Thyroid gland (tissue), 4 donors: ENCODE measurements at regions not wholly inside any gene's neighbourhood (a gene's known extent, or its start where the extent isn't known, plus 50 kb on each side); places are given as distances from the start of the nearest gene placed in this dataset.

Experiments
- DNase-seq, 2 donors: peaks; one replicate each; pipeline ENCODE4 v3.0.0-alpha.2; 2019
- H3K27ac ChIP-seq, 3 donors: fragments of 200-600 bp; sonication (generic); 1 replicate in 2 of 3; 2 replicates in 1 of 3; pipeline ENCODE4 v1.5.1; 2016 to 2019; ENCODE audit warnings: mild to moderate bottlenecking in 1 of 3, moderate library complexity in 1 of 3
- H3K27me3 ChIP-seq: fragments of 200-600 bp; sonication (generic); one replicate; pipeline ENCODE4 v1.5.1; 2019
- H3K36me3 ChIP-seq, 2 donors: fragments of 200-600 bp; sonication (generic); one replicate each; pipeline ENCODE4 v1.5.1; 2016 to 2019
- H3K4me1 ChIP-seq, 2 donors: fragments of 200-600 bp; sonication (generic); one replicate each; pipeline ENCODE4 v1.5.1; 2017 to 2019
- H3K4me3 ChIP-seq, 3 donors: fragments of 200-600 bp; sonication (generic); replicated peaks in 1 of 3; 1 replicate in 2 of 3; 2 replicates in 1 of 3; pipeline ENCODE4 v1.5.1; 2016; ENCODE audit warnings: mild to moderate bottlenecking in 1 of 3
- H3K9me3 ChIP-seq: fragments of 200-600 bp; sonication (generic); one replicate; pipeline ENCODE4 v1.5.1; 2017
- POLR2A ChIP-seq, 2 donors: fragments of 450-650 bp; IDR thresholded peaks; one replicate each; pipeline ENCODE4 v1.6.1; 2017; ENCODE audit warnings: antibody characterized with exemption in 2 of 2, mild to moderate bottlenecking in 2 of 2, moderate library complexity in 1 of 2
- WGBS, 2 donors: methylation state at CpG; one replicate each; pipeline ENCODE4 v1.1.5; 2017; 5-methylcytosine and 5-hydroxymethylcytosine counted together
- intact Hi-C: fragments of 100-400 bp; cut with DNase I; formaldehyde crosslinking; loops from one replicate; pipeline ENCODE4 v1.15.1; 2023
- TF ChIP-seq, protein P1 (sequence below), 6 experiments: fragments of 200-600 bp in 3 of 6; fragments of 450-650 bp in 3 of 6; sonication (generic) in 3 of 6; IDR thresholded peaks; one replicate each; pipeline ENCODE4 v1.5.1; 2016 to 2019; ENCODE audit warnings: antibody characterized with exemption in 6 of 6, mild to moderate bottlenecking in 2 of 6, inconsistent platforms in 1 of 6, moderate library complexity in 1 of 6

DNA sequence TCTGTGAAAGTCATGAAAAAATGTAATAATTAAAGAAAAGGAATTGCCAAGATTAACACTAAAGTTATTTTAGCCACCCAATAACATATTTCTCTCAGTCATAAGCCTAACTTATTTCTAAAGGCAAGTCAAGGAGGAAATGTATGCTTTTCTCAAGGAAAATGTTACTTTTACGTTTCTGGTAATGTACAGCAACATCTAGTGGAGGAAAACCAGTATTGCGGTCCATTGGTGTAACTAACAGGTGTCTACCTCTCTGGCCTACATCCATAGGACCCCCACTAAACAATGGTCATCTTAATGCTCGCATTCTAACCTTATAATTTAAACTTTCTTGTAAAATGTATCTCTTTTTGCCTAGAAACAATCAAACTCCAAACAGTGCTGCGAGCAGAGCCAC is 437.5 kb downstream of the KIF20B start:
- Histone ChIP-seq H3K4me3 (no peak overlapping the region), H3K27ac (no peak overlapping the region), H3K4me1 (no peaks in the 10 kb centered on the region), H3K36me3 (no peaks in the 10 kb centered on the region), H3K9me3 (no peaks in the 10 kb centered on the region), H3K27me3 (no peaks in the 10 kb centered on the region)
- intact Hi-C loops: no loop called here
- TF ChIP-seq POLR2A (IDR thresholded peaks at IDR 0.05): no peak
- TF ChIP-seq, protein P1, sequence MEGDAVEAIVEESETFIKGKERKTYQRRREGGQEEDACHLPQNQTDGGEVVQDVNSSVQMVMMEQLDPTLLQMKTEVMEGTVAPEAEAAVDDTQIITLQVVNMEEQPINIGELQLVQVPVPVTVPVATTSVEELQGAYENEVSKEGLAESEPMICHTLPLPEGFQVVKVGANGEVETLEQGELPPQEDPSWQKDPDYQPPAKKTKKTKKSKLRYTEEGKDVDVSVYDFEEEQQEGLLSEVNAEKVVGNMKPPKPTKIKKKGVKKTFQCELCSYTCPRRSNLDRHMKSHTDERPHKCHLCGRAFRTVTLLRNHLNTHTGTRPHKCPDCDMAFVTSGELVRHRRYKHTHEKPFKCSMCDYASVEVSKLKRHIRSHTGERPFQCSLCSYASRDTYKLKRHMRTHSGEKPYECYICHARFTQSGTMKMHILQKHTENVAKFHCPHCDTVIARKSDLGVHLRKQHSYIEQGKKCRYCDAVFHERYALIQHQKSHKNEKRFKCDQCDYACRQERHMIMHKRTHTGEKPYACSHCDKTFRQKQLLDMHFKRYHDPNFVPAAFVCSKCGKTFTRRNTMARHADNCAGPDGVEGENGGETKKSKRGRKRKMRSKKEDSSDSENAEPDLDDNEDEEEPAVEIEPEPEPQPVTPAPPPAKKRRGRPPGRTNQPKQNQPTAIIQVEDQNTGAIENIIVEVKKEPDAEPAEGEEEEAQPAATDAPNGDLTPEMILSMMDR (IDR thresholded peaks at IDR 0.05): peak in 2 of 6 experiments; percentile 10 to 20
- no peak for DNase-seq
- WGBS, 2 donors: 67 to 74% methylated on average over 4 of the region's 4 CpGs

DNA sequence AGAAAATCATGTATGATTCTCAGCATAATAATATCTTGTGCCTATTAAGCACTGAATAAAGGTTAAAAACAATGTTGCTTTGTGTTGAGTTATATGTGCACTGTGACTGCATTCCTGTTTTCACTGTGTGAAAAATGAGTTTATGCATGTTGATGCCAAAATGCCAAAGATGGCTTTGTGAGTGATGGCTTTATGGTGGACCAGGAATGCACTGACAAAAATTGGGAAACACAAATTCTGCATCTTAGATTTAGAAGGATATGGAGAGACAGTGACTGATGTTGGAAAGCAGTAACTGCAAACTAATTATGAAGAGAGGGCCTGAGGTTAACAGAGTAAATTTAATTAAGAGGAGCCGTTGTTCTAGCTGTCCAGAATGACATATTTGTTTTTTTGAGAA is 440.4 kb downstream of the KIF20B start:
- intact Hi-C loops: no loop called here
- H3K4me1 ChIP-seq: no peaks in the 10 kb centered on the region
- no peak for DNase-seq
- H3K9me3 ChIP-seq: no peaks in the 10 kb centered on the region
- no peaks in the 10 kb centered on the region for H3K27me3 ChIP-seq
- 63 to 67% methylated on average over 1 of the region's 1 CpG for WGBS, 2 donors
- no peak overlapping the region for H3K4me3 ChIP-seq
- no peaks in the 10 kb centered on the region for H3K36me3 ChIP-seq
- no peak for TF ChIP-seq POLR2A (IDR thresholded peaks at IDR 0.05)
- TF ChIP-seq, protein P1 (IDR thresholded peaks at IDR 0.05): no peak
- no peak overlapping the region for H3K27ac ChIP-seq

DNA sequence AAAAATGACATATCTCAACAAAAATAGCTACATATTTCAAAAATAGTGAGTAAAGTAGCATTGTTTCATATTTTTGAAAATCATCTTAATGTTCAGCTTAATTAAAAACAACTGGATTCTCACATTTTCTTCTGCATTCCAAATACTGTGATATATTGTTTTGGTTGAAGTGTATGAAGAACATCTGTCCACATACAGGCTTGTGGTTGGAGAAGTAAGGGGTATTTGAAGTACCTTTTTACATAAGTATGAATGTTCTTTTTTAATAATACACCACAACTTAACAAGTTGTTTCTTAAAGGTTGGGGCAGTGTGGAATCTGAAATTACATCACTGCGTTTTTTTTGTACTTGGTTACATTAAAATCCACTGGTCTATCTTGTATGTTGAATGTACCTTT is 442.5 kb downstream of the KIF20B start:
- TF ChIP-seq, protein P1 (IDR thresholded peaks at IDR 0.05): no peak
- TF ChIP-seq POLR2A (IDR thresholded peaks at IDR 0.05): no peak
- no peaks in the 10 kb centered on the region for H3K9me3 ChIP-seq
- intact Hi-C loops: no loop called here
- no peak overlapping the region for H3K27ac ChIP-seq
- H3K4me3 ChIP-seq: no peak overlapping the region
- no peaks in the 10 kb centered on the region for H3K27me3 ChIP-seq
- no peaks in the 10 kb centered on the region for H3K4me1 ChIP-seq
- 88 to 93% methylated on average over 1 of the region's 1 CpG for WGBS, 2 donors
- H3K36me3 ChIP-seq: no peaks in the 10 kb centered on the region
- DNase-seq: no peak

DNA sequence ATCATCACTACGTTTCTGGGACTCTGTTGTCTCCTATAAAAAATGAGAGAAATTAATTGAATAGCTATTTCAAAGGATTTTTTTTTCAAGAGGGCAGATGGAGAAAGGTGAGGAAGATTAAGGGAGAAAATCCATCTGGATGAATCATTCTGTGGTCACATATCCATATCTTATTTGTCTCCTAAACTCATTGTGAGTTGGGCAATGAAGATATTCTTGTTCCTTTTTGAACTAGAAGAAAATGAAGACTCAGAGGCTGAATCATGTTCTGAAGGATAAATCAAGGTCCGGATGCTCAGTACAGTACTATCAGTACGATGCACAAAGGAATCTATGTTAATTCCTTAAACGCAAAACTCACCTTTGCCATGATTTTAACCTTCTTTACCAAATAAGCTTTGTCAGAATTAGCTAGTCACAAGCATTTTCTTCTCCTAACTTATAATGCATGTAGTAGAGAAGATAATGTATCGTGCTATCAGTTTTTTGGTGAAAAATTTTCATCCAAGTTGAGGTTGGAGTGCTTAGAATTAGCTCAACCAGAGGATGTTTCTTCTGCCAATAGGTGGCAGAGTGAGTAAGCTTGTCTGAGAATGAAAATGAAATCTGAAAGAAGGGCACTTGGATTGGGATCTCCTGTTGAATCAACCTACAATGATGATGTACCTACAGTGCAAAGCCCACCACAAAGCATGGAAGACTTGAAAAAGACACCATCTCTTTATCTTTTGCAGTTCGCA is 446.9 kb downstream of the KIF20B start:
- 63 to 81% methylated on average over 6 of the region's 6 CpGs for WGBS, 2 donors
- Histone ChIP-seq H3K4me3 (no peak overlapping the region), H3K9me3 (no peaks in the 10 kb centered on the region), H3K4me1 (no peaks in the 10 kb centered on the region), H3K27me3 (no peaks in the 10 kb centered on the region), H3K27ac (no peak overlapping the region), H3K36me3 (no peaks in the 10 kb centered on the region)
- no peak for DNase-seq
- intact Hi-C loops: no loop called here
- TF ChIP-seq, protein P1 (IDR thresholded peaks at IDR 0.05): no peak
- TF ChIP-seq POLR2A (IDR thresholded peaks at IDR 0.05): no peak

DNA sequence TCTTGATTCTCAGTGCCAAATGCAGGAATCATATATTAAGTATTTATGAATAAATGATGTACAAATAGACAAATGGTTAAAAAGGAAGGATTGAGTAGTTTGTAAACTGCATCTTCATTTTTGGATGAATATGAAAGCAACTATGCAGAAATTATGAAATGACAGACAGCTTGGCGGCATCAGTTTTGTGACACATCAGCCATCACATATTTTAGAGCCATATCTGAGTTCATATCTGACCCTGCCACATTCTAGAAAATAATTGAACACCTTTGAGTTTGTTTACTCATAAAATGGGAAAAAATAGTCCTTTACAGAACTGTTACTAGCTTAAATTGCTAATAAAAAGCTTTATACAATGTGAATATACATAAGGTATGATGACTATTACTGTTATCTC is 448.2 kb downstream of the KIF20B start:
- H3K4me1 ChIP-seq: no peaks in the 10 kb centered on the region
- no peak for TF ChIP-seq POLR2A (IDR thresholded peaks at IDR 0.05)
- TF ChIP-seq, protein P1 (IDR thresholded peaks at IDR 0.05): no peak
- WGBS, 2 donors: 100% methylated on average over 1 of the region's 1 CpG
- H3K27ac ChIP-seq: no peak overlapping the region
- no peaks in the 10 kb centered on the region for H3K36me3 ChIP-seq
- H3K4me3 ChIP-seq: no peak overlapping the region
- no peaks in the 10 kb centered on the region for H3K9me3 ChIP-seq
- intact Hi-C loops: no loop called here
- DNase-seq: no peak
- no peaks in the 10 kb centered on the region for H3K27me3 ChIP-seq
